OCI-LY7 (cell line): ENCODE measurements at regions not wholly inside any gene's neighbourhood (a gene's known extent, or its start where the extent isn't known, plus 50 kb on each side); places are given as distances from the start of the nearest gene placed in this dataset.
A peak's percentile ranks its signal among the peaks of the same experiment; 100 is the strongest.

Source experiments
- BruUV-seq: library from RNA; stranded (reverse); fragments of 400-500 nt; replicated peaks from 2 replicates; lab custom pipeline; 2021; lab: Mats Ljungman, UMichigan
- CTCF ChIA-PET: fragments of 300-600 bp; sonication (Branson Sonifier 250); formaldehyde crosslinking; loops from one replicate; lab custom pipeline; 2022; ENCODE audit warnings: antibody characterized with exemption; ENCODE audit not compliant: unreplicated experiment; lab: Charles Lee
- POLR2A ChIA-PET: fragments of 300-600 bp; sonication (Branson Sonifier 250); formaldehyde crosslinking; loops from one replicate; lab custom pipeline; 2022; ENCODE audit warnings: antibody characterized with exemption; lab: Charles Lee
- DNase-seq: peaks from one replicate; pipeline ENCODE4 v3.0.0-alpha.2; 2015; ENCODE audit warnings: low spot score
- H2AFZ ChIP-seq: fragments of 200-600 bp; sonication (generic), shearing (Covaris generic); 2 replicates; pipeline ENCODE4 v1.6.1; 2014; ENCODE audit warnings: mild to moderate bottlenecking, antibody characterized with exemption, low read length, moderate library complexity
- H3K27ac ChIP-seq: fragments of 200-600 bp; sonication (generic); 2 replicates; pipeline ENCODE4 v1.5.1; 2014; ENCODE audit warnings: mixed run types, low read depth, mild to moderate bottlenecking, moderate library complexity, low read length, inconsistent platforms; ENCODE audit not compliant: poor library complexity, severe bottlenecking
- H3K36me3 ChIP-seq: fragments of 200-600 bp; sonication (generic); 2 replicates; pipeline ENCODE4 v1.6.1; 2014; ENCODE audit warnings: mild to moderate bottlenecking, antibody characterized with exemption, low read length, moderate library complexity, mixed read lengths; ENCODE audit not compliant: insufficient read depth
- H3K4me1 ChIP-seq: fragments of 200-600 bp; sonication (generic); 2 replicates; pipeline ENCODE4 v1.5.1; 2014; ENCODE audit warnings: mild to moderate bottlenecking, low read length; ENCODE audit not compliant: insufficient read depth, poor library complexity, severe bottlenecking
- H3K4me2 ChIP-seq: fragments of 200-600 bp; sonication (generic); 2 replicates; pipeline ENCODE4 v1.6.1; 2014; ENCODE audit warnings: mild to moderate bottlenecking, low read length
- H3K4me3 ChIP-seq: fragments of 200-600 bp; sonication (generic); 2 replicates; pipeline ENCODE4 v1.5.1; 2014; ENCODE audit warnings: mild to moderate bottlenecking, low read depth, low read length; ENCODE audit not compliant: poor library complexity, severe bottlenecking
- H3K79me2 ChIP-seq: fragments of 200-600 bp; sonication (generic); 2 replicates; pipeline ENCODE4 v1.6.1; 2016; ENCODE audit warnings: low read depth, mild to moderate bottlenecking, low read length, moderate library complexity, mixed read lengths; ENCODE audit not compliant: insufficient read depth
- H3K9me2 ChIP-seq: fragments of 200-600 bp; sonication (generic); 2 replicates; pipeline ENCODE4 v1.6.1; 2016; ENCODE audit warnings: mild to moderate bottlenecking, low read length, mixed read lengths; ENCODE audit not compliant: insufficient read depth
- H3K9me3 ChIP-seq: fragments of 200-600 bp; sonication (generic); 2 replicates; pipeline ENCODE4 v1.6.1; 2014; ENCODE audit warnings: mild to moderate bottlenecking, mixed run types, low read length, mixed read lengths
- H4K20me1 ChIP-seq: fragments of 200-600 bp; sonication (generic); 2 replicates; pipeline ENCODE4 v1.6.1; 2014; ENCODE audit warnings: mild to moderate bottlenecking, antibody characterized with exemption, low read length, moderate library complexity, mixed read lengths; ENCODE audit not compliant: insufficient read depth
- EZH2phosphoT487 ChIP-seq: fragments of 200-600 bp; sonication (generic); IDR thresholded peaks from 2 replicates; pipeline ENCODE4 v1.6.1; 2018; ENCODE audit warnings: low read depth, borderline replicate concordance, mild to moderate bottlenecking, mixed run types, antibody characterized with exemption, low read length, moderate library complexity, mixed read lengths
- intact Hi-C: fragments of 100-400 bp; cut with micrococcal nuclease; formaldehyde crosslinking; loops from one replicate; pipeline ENCODE4 v1.10.0; 2022; ENCODE audit not compliant: unreplicated experiment
- TF ChIP-seq, protein P1 (sequence below): fragments of 200-600 bp; sonication (generic); conservative IDR thresholded peaks from 2 replicates; pipeline ENCODE4 v1.5.1; 2014; ENCODE audit warnings: mild to moderate bottlenecking, antibody characterized with exemption, low read length, moderate library complexity, mixed read lengths

GRCh38 chr22:49656291-49656851 lies 171.3 kb downstream of the BRD1 start:
- peak overlapping the region; percentile 94 for H3K4me3 ChIP-seq
- H3K4me2 ChIP-seq: peak overlapping the region; percentile 76

GRCh38 chr22:49655168-49655812 lies 172.4 kb downstream of the BRD1 start:
- H2AFZ ChIP-seq: no peak overlapping the region
- H3K4me1 ChIP-seq: peaks cover 14% of the 10 kb centered on the region
- H3K9me2 ChIP-seq: no peaks in the 10 kb centered on the region
- no TSS peak for BruUV-seq
- no peak for TF ChIP-seq EZH2phosphoT487
- TF ChIP-seq, protein P1, sequence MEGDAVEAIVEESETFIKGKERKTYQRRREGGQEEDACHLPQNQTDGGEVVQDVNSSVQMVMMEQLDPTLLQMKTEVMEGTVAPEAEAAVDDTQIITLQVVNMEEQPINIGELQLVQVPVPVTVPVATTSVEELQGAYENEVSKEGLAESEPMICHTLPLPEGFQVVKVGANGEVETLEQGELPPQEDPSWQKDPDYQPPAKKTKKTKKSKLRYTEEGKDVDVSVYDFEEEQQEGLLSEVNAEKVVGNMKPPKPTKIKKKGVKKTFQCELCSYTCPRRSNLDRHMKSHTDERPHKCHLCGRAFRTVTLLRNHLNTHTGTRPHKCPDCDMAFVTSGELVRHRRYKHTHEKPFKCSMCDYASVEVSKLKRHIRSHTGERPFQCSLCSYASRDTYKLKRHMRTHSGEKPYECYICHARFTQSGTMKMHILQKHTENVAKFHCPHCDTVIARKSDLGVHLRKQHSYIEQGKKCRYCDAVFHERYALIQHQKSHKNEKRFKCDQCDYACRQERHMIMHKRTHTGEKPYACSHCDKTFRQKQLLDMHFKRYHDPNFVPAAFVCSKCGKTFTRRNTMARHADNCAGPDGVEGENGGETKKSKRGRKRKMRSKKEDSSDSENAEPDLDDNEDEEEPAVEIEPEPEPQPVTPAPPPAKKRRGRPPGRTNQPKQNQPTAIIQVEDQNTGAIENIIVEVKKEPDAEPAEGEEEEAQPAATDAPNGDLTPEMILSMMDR: no peak
- ChIA-PET CTCF (interaction anchor here (0.6 kb wide), 1 partner anchor 35 kb away, joined by 3 read pairs; no protein-coding TSS in a partner anchor), POLR2A (no interaction called here)
- intact Hi-C loops: no loop called here
- H3K36me3 ChIP-seq: peaks cover 56% of the 10 kb centered on the region
- peaks cover 63% of the 10 kb centered on the region for H3K79me2 ChIP-seq
- no peaks in the 10 kb centered on the region for H3K9me3 ChIP-seq
- peak overlapping the region; percentile 94 for H3K4me3 ChIP-seq
- peak overlapping the region; percentile 76 for H3K4me2 ChIP-seq
- no peaks in the 10 kb centered on the region for H4K20me1 ChIP-seq
- H3K27ac ChIP-seq: no peak overlapping the region
- DNase-seq: no peak

More at GRCh38 chr22:49656291-49656851, 171.3 kb downstream of the BRD1 start:
- Histone ChIP-seq H3K9me2 (no peaks in the 10 kb centered on the region), H2AFZ (peak overlapping the region; percentile 94; the same call in 1 of the 2 replicates), H3K9me3 (no peaks in the 10 kb centered on the region), H3K36me3 (peaks cover 48% of the 10 kb centered on the region), H4K20me1 (no peaks in the 10 kb centered on the region), H3K4me1 (peaks cover 20% of the 10 kb centered on the region), H3K27ac (no peak overlapping the region), H3K79me2 (peaks cover 53% of the 10 kb centered on the region)
- ChIA-PET POLR2A (interaction anchor here (0.7 to 1.2 kb wide), 2 partner anchors 12 to 598 kb away, joined by 3 to 6 read pairs; no protein-coding TSS in a partner anchor), CTCF (no interaction called here)
- intact Hi-C loops: no loop called here
- DNase-seq: no peak
- no TSS peak for BruUV-seq
- TF ChIP-seq, protein P1: no peak
- no peak for TF ChIP-seq EZH2phosphoT487
